Osteoblast (primary cell): ENCODE measurements at regions not wholly inside any gene's neighbourhood (a gene's known extent, or its start where the extent isn't known, plus 50 kb on each side); places are given as distances from the start of the nearest gene placed in this dataset.

ENCODE experiments used
- DNase-seq: peaks from one replicate; pipeline ENCODE4 v3.0.0; 2011; ENCODE audit warnings: low spot score, mixed read lengths; ENCODE audit not compliant: insufficient read length; ENCODE audit errors: missing footprints
- H2AFZ ChIP-seq: 2 replicates; pipeline ENCODE4 v1.6.0; 2011; ENCODE audit warnings: mild to moderate bottlenecking, low read length
- H3K27ac ChIP-seq: 2 replicates; pipeline ENCODE4 v1.5.1; 2011; ENCODE audit warnings: mild to moderate bottlenecking, low read depth, low read length, moderate library complexity
- H3K27me3 ChIP-seq: 2 replicates; pipeline ENCODE4 v1.6.0; 2012; ENCODE audit warnings: mild to moderate bottlenecking, control low read depth, inconsistent platforms, low read length, moderate library complexity; ENCODE audit not compliant: insufficient read depth
- H3K36me3 ChIP-seq: 2 replicates; pipeline ENCODE4 v1.5.1; 2011; ENCODE audit warnings: mild to moderate bottlenecking, low read length, control low read depth, moderate library complexity; ENCODE audit not compliant: insufficient read depth
- H3K4me1 ChIP-seq: 2 replicates; pipeline ENCODE4 v1.5.1; 2011; ENCODE audit warnings: mild to moderate bottlenecking, low read length, control low read depth, moderate library complexity; ENCODE audit not compliant: insufficient read depth
- H3K4me2 ChIP-seq: 2 replicates; pipeline ENCODE4 v1.6.0; 2011; ENCODE audit warnings: mild to moderate bottlenecking, low read length; ENCODE audit not compliant: insufficient read depth
- H3K4me3 ChIP-seq: fragments of 200-600 bp; sonication (generic); 3 replicates; pipeline ENCODE4 v1.5.1; 2012; ENCODE audit warnings: mild to moderate bottlenecking, low read length, inconsistent platforms; ENCODE audit not compliant: insufficient read depth
- H3K79me2 ChIP-seq: 2 replicates; pipeline ENCODE4 v1.6.0; 2012; ENCODE audit warnings: mild to moderate bottlenecking, low read length, control low read depth, inconsistent platforms; ENCODE audit not compliant: insufficient read depth
- H3K9me3 ChIP-seq: 2 replicates; pipeline ENCODE4 v1.5.1; 2011; ENCODE audit warnings: low read depth, low read length, control low read depth
- H4K20me1 ChIP-seq: 2 replicates; pipeline ENCODE4 v1.6.0; 2012; ENCODE audit warnings: mild to moderate bottlenecking, low read length, control low read depth; ENCODE audit not compliant: insufficient read depth
- CTCF ChIP-seq: IDR thresholded peaks from 2 replicates; pipeline ENCODE4 v1.5.1; 2011; ENCODE audit warnings: mild to moderate bottlenecking, low read depth, low read length, moderate library complexity; ENCODE audit errors: extremely low read depth

- H3K27ac ChIP-seq: no peak overlapping the region
- no peaks in the 10 kb centered on the region for H4K20me1 ChIP-seq
- no peak for TF ChIP-seq CTCF
- H3K79me2 ChIP-seq: no peaks in the 10 kb centered on the region
- DNase-seq: no peak
- no peaks in the 10 kb centered on the region for H3K9me3 ChIP-seq
- H3K4me3 ChIP-seq: no peak overlapping the region
- H3K36me3 ChIP-seq: no peaks in the 10 kb centered on the region
- H2AFZ ChIP-seq: no peak overlapping the region
- no peak overlapping the region for H3K4me2 ChIP-seq
- no peaks in the 10 kb centered on the region for H3K4me1 ChIP-seq
- H3K27me3 ChIP-seq: no peaks in the 10 kb centered on the region
Measured at GRCh38 chr3:82145742-82146141, 384.3 kb upstream of the GBE1 start.

GRCh38 chr3:82144811-82145210, 383.4 kb upstream of the GBE1 start:
- no peak for DNase-seq
- Histone ChIP-seq H3K4me2 (no peak overlapping the region), H3K4me3 (no peak overlapping the region), H3K4me1 (no peaks in the 10 kb centered on the region), H3K9me3 (no peaks in the 10 kb centered on the region), H4K20me1 (no peaks in the 10 kb centered on the region), H3K27ac (no peak overlapping the region), H3K36me3 (no peaks in the 10 kb centered on the region), H3K79me2 (no peaks in the 10 kb centered on the region), H3K27me3 (no peaks in the 10 kb centered on the region), H2AFZ (no peak overlapping the region)
- TF ChIP-seq CTCF: no peak

GRCh38 chr3:82143661-82144412, 382.4 kb upstream of the GBE1 start:
- Histone ChIP-seq H3K4me2 (no peak overlapping the region), H3K9me3 (no peaks in the 10 kb centered on the region), H3K27me3 (peaks cover 4% of the 10 kb centered on the region), H3K27ac (no peak overlapping the region), H3K36me3 (no peaks in the 10 kb centered on the region), H2AFZ (no peak overlapping the region), H3K79me2 (no peaks in the 10 kb centered on the region), H3K4me3 (no peak overlapping the region), H4K20me1 (no peaks in the 10 kb centered on the region), H3K4me1 (no peaks in the 10 kb centered on the region)
- no peak for TF ChIP-seq CTCF
- no peak for DNase-seq

- no peaks in the 10 kb centered on the region for H3K9me3 ChIP-seq
- H3K27me3 ChIP-seq: peaks cover 4% of the 10 kb centered on the region
- H3K36me3 ChIP-seq: no peaks in the 10 kb centered on the region
- no peak for TF ChIP-seq CTCF
- H4K20me1 ChIP-seq: no peaks in the 10 kb centered on the region
- no peaks in the 10 kb centered on the region for H3K79me2 ChIP-seq
- no peak overlapping the region for H3K4me3 ChIP-seq
- H2AFZ ChIP-seq: no peak overlapping the region
- no peaks in the 10 kb centered on the region for H3K4me1 ChIP-seq
- no peak overlapping the region for H3K27ac ChIP-seq
- no peak overlapping the region for H3K4me2 ChIP-seq
- no peak for DNase-seq
Measured at GRCh38 chr3:82141592-82141991, 380.1 kb upstream of the GBE1 start.
